ENCODE measurements at regions not wholly inside any gene's neighbourhood (a gene's known extent, or its start where the extent isn't known, plus 50 kb on each side); places are given as distances from the start of the nearest gene placed in this dataset.

DNA sequence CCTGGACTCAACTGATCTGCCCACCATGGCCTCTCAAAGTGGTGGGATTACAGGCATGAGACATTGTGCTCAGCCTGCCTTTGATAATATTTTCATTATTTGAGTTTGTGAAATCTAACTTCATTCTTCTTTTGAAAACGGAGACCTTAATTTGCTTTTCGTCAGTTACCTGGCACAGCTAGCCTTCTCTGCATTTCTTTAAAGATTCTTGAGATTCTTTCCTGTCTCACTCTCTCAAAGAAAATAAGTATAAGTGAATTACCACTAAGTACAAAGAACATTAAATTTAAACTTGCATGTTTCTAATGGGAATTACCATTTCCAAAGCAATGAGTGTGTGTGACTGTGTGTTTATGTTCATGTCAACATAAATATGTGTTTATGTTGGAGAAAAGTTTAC is 187.9 kb downstream of the NFKBIZ start:
- no peaks in the 10 kb centered on the region for H3K9me2 ChIP-seq (ENCODE audit: insufficient read depth, low read length)
- no peaks in the 10 kb centered on the region for H3F3A ChIP-seq (ENCODE audit: insufficient read depth, low read length, poor library complexity, severe bottlenecking)
- no peak overlapping the region for H3K4me3 ChIP-seq (ENCODE audit: low read length)
- H2AFZ ChIP-seq (ENCODE audit: low read depth, low read length), result no peak overlapping the region
- no peaks in the 10 kb centered on the region for H3K36me3 ChIP-seq (ENCODE audit: insufficient read depth, low read length)
- no peaks in the 10 kb centered on the region for H3K79me2 ChIP-seq (replicated peaks; ENCODE audit: insufficient read depth, low read length)
- no peak overlapping the region for H3K9ac ChIP-seq (ENCODE audit: low read length)
- H3K4me2 ChIP-seq (ENCODE audit: low read length), result no peak overlapping the region
- no peak overlapping the region for H3K27ac ChIP-seq (ENCODE audit: low read length)
- no peaks in the 10 kb centered on the region for H3K9me3 ChIP-seq (ENCODE audit: low read length)
- H3K27me3 ChIP-seq (ENCODE audit: insufficient read depth, low read depth, low read length), result no peaks in the 10 kb centered on the region
- TF ChIP-seq RAD21 (conservative IDR thresholded peaks at IDR 0.05), result no peak
- TF ChIP-seq, protein P1, sequence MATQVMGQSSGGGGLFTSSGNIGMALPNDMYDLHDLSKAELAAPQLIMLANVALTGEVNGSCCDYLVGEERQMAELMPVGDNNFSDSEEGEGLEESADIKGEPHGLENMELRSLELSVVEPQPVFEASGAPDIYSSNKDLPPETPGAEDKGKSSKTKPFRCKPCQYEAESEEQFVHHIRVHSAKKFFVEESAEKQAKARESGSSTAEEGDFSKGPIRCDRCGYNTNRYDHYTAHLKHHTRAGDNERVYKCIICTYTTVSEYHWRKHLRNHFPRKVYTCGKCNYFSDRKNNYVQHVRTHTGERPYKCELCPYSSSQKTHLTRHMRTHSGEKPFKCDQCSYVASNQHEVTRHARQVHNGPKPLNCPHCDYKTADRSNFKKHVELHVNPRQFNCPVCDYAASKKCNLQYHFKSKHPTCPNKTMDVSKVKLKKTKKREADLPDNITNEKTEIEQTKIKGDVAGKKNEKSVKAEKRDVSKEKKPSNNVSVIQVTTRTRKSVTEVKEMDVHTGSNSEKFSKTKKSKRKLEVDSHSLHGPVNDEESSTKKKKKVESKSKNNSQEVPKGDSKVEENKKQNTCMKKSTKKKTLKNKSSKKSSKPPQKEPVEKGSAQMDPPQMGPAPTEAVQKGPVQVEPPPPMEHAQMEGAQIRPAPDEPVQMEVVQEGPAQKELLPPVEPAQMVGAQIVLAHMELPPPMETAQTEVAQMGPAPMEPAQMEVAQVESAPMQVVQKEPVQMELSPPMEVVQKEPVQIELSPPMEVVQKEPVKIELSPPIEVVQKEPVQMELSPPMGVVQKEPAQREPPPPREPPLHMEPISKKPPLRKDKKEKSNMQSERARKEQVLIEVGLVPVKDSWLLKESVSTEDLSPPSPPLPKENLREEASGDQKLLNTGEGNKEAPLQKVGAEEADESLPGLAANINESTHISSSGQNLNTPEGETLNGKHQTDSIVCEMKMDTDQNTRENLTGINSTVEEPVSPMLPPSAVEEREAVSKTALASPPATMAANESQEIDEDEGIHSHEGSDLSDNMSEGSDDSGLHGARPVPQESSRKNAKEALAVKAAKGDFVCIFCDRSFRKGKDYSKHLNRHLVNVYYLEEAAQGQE (IDR thresholded peaks at IDR 0.05; ENCODE audit: borderline replicate concordance), result no peak
- TF ChIP-seq EP300 (conservative IDR thresholded peaks at IDR 0.05; ENCODE audit: poor library complexity, severe bottlenecking), result no peak
- TF ChIP-seq, protein P2, sequence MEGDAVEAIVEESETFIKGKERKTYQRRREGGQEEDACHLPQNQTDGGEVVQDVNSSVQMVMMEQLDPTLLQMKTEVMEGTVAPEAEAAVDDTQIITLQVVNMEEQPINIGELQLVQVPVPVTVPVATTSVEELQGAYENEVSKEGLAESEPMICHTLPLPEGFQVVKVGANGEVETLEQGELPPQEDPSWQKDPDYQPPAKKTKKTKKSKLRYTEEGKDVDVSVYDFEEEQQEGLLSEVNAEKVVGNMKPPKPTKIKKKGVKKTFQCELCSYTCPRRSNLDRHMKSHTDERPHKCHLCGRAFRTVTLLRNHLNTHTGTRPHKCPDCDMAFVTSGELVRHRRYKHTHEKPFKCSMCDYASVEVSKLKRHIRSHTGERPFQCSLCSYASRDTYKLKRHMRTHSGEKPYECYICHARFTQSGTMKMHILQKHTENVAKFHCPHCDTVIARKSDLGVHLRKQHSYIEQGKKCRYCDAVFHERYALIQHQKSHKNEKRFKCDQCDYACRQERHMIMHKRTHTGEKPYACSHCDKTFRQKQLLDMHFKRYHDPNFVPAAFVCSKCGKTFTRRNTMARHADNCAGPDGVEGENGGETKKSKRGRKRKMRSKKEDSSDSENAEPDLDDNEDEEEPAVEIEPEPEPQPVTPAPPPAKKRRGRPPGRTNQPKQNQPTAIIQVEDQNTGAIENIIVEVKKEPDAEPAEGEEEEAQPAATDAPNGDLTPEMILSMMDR (IDR thresholded peaks at IDR 0.05; ENCODE audit: poor library complexity, severe bottlenecking), result no peak
- no peak for TF ChIP-seq SMC3 (conservative IDR thresholded peaks at IDR 0.05; ENCODE audit: poor library complexity)
- no peak for TF ChIP-seq EZH2 (IDR thresholded peaks at IDR 0.05; ENCODE audit: borderline replicate concordance, insufficient read depth, low read length, poor library complexity, severe bottlenecking)
- TF ChIP-seq TAF1 (IDR thresholded peaks at IDR 0.05; ENCODE audit: low read depth), result no peak
- no peak for TF ChIP-seq MXI1 (conservative IDR thresholded peaks at IDR 0.05; ENCODE audit: poor library complexity, severe bottlenecking)
- TF ChIP-seq POLR2AphosphoS5 (IDR thresholded peaks at IDR 0.05), result no peak
- no peaks in the 10 kb centered on the region for H4K20me1 ChIP-seq (ENCODE audit: insufficient read depth)

DNA sequence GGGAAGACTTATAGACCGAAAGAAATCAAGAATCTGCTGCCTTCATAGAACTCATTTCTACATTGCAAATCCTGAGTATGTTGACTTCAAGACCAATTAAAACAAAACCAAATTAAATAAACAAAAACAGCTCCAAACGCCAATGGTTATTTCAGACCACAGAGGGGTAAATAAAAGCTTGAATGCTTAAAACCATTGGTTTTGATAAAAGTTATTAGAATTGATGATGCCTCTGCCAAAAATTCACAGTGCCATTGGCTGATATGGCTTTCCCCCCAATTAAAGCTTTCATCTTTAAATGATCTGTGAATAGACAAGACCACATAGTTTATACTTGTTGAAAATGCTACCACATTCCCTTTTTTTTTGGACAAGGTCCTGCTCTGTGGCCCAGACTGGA is 188.5 kb downstream of the NFKBIZ start:
- TF ChIP-seq RAD21 (conservative IDR thresholded peaks at IDR 0.05), result no peak
- TF ChIP-seq, protein P1 (IDR thresholded peaks at IDR 0.05; ENCODE audit: borderline replicate concordance), result no peak
- no peaks in the 10 kb centered on the region for H3K79me2 ChIP-seq (replicated peaks; ENCODE audit: insufficient read depth, low read length)
- H3K9me2 ChIP-seq (ENCODE audit: insufficient read depth, low read length), result no peaks in the 10 kb centered on the region
- H3K27ac ChIP-seq (ENCODE audit: low read length), result no peak overlapping the region
- no peaks in the 10 kb centered on the region for H3K9me3 ChIP-seq (ENCODE audit: low read length)
- H3K4me2 ChIP-seq (ENCODE audit: low read length), result no peak overlapping the region
- no peak overlapping the region for H2AFZ ChIP-seq (ENCODE audit: low read depth, low read length)
- H3K4me3 ChIP-seq (ENCODE audit: low read length), result no peak overlapping the region
- no peak overlapping the region for H3K9ac ChIP-seq (ENCODE audit: low read length)
- no peaks in the 10 kb centered on the region for H4K20me1 ChIP-seq (ENCODE audit: insufficient read depth)
- no peaks in the 10 kb centered on the region for H3K27me3 ChIP-seq (ENCODE audit: insufficient read depth, low read depth, low read length)
- H3K36me3 ChIP-seq (ENCODE audit: insufficient read depth, low read length), result no peaks in the 10 kb centered on the region
- no peaks in the 10 kb centered on the region for H3F3A ChIP-seq (ENCODE audit: insufficient read depth, low read length, poor library complexity, severe bottlenecking)
